ENCODE measurements at regions not wholly inside any gene's neighbourhood (a gene's known extent, or its start where the extent isn't known, plus 50 kb on each side); places are given as distances from the start of the nearest gene placed in this dataset.

GRCh38 chr10:113221756-113222168, 271.7 kb downstream of the TCF7L2 start:
- no peak for TF ChIP-seq POLR2A (IDR thresholded peaks at IDR 0.05; ENCODE audit: low read depth)
- TF ChIP-seq POLR2AphosphoS5 (IDR thresholded peaks at IDR 0.05) = no peak
- TF ChIP-seq CTCF (IDR thresholded peaks at IDR 0.05) = no peak

All from esophagus muscularis mucosa (tissue), 3 donors.